ENCODE measurements at regions not wholly inside any gene's neighbourhood (a gene's known extent, or its start where the extent isn't known, plus 50 kb on each side); places are given as distances from the start of the nearest gene placed in this dataset.

GRCh38 chr14:47852278-47852677 lies 176.9 kb upstream of the MDGA2 start:
- H2BK12ac ChIP-seq (ENCODE audit: insufficient read length, low read depth, low read length) = no peak overlapping the region
- no peak overlapping the region for H2BK15ac ChIP-seq (ENCODE audit: low read depth, low read length)
- no CpG with 5 or more reads among the region's 1 CpG for WGBS (ENCODE audit: extremely low coverage, insufficient read length, low lambda C conversion rate)
- no peak overlapping the region for H4K8ac ChIP-seq (replicated peaks; ENCODE audit: insufficient read length, low read depth, low read length)
- no peaks in the 10 kb centered on the region for H3K4me1 ChIP-seq (ENCODE audit: insufficient read depth, low read length)
- H3K27ac Mint-ChIP-seq = no peak overlapping the region
- no peak overlapping the region for H2AFZ ChIP-seq (ENCODE audit: low read length)
- H3K36me3 Mint-ChIP-seq (ENCODE audit: insufficient read depth in 1 of 3, low read depth in 3 of 3) = no peaks in the 10 kb centered on the region
- TF ChIP-seq CTCF (conservative IDR thresholded peaks at IDR 0.05) = no peak
- no peak overlapping the region for H3K4me3 Mint-ChIP-seq
- H3K18ac ChIP-seq (ENCODE audit: insufficient read length, low read depth, low read length) = no peak overlapping the region
- DNase-seq = no peak
- no peaks in the 10 kb centered on the region for H3K27me3 Mint-ChIP-seq (ENCODE audit: low read depth)
- no peak overlapping the region for H2BK20ac ChIP-seq (ENCODE audit: low read depth, low read length, poor library complexity, severe bottlenecking)
- no peak overlapping the region for H3K27ac ChIP-seq (ENCODE audit: insufficient read length, low read depth, low read length)
- no peaks in the 10 kb centered on the region for H3K27me3 ChIP-seq (ENCODE audit: insufficient read depth, low read length)
- no peak overlapping the region for H4K91ac ChIP-seq (ENCODE audit: insufficient read length, low read depth, low read length)
- no peak overlapping the region for H2BK120ac ChIP-seq (ENCODE audit: low read depth, low read length, poor library complexity, severe bottlenecking)
- no peak overlapping the region for H3K9ac ChIP-seq (ENCODE audit: extremely low read depth, insufficient read length, low read length)
- H3K4ac ChIP-seq (ENCODE audit: low read depth, low read length) = no peak overlapping the region
- H2BK5ac ChIP-seq (ENCODE audit: insufficient read length, low read length) = no peak overlapping the region
- H4K5ac ChIP-seq (ENCODE audit: insufficient read length, low read depth, low read length) = no peak overlapping the region
- no peak overlapping the region for H3K23ac ChIP-seq (ENCODE audit: insufficient read length, low read depth, low read length)
- no peaks in the 10 kb centered on the region for H3K79me1 ChIP-seq (ENCODE audit: insufficient read depth, low read depth, low read length, poor library complexity, severe bottlenecking)
- no peaks in the 10 kb centered on the region for H3K9me3 Mint-ChIP-seq
- H3K79me2 ChIP-seq (ENCODE audit: insufficient read depth, low read length) = no peaks in the 10 kb centered on the region
- H3K4me2 ChIP-seq (ENCODE audit: insufficient read depth, insufficient read length, low read length) = no peak overlapping the region
- no peaks in the 10 kb centered on the region for H3K4me1 Mint-ChIP-seq
- no peak overlapping the region for H3K14ac ChIP-seq (ENCODE audit: insufficient read depth, low read length)
- no peaks in the 10 kb centered on the region for H4K20me1 ChIP-seq (ENCODE audit: control insufficient read depth, insufficient read depth, insufficient read length)
- no peaks in the 10 kb centered on the region for H3K9me3 ChIP-seq (ENCODE audit: control insufficient read depth, low read depth, low read length)
- H2AK5ac ChIP-seq (ENCODE audit: insufficient read length, low read length) = no peak overlapping the region
- H3K56ac ChIP-seq (ENCODE audit: insufficient read length, low read depth, low read length) = no peak overlapping the region
- H3K23me2 ChIP-seq (ENCODE audit: insufficient read length, low read depth, low read length, poor library complexity, severe bottlenecking) = no peaks in the 10 kb centered on the region
- no peak overlapping the region for H3T11ph ChIP-seq (ENCODE audit: low read length)

Measured in H9 (cell line).